ENCODE measurements at regions not wholly inside any gene's neighbourhood (a gene's known extent, or its start where the extent isn't known, plus 50 kb on each side); places are given as distances from the start of the nearest gene placed in this dataset.
"Not testable (repeated sequence)": the region's sequence is repeated elsewhere in the genome, so short reads cannot be mapped to it uniquely, and the experiment has no call there.

- DNase-seq (ENCODE audit: low read depth in 2 of 2), result no peak
Measured at GRCh38 chr17:33896263-33896662, 358.8 kb upstream of the CCL2 start.

DNA sequence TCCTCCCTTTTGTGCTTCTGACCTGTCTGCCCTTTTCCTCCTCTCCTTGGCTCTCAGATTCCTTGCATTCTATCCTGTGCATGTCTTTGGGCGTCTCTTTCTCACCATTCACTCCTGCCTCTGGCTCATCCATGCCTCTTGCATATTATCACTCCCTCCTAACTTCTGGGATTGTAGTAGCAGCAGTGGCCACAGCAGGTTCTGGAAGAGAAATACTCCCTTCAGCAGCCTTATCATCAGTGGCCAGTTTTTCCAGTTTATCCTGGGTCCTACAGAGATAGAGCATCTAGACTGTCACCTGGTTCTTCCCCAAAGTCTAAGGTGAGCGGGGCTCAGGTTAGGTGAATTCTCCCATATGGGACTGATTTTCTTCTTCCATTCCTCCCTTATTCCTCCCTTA is 354.0 kb upstream of the CCL2 start:
- DNase-seq (ENCODE audit: low read depth in 2 of 2), result no peak

GRCh38 chr17:33902901-33903449 is 352.1 kb upstream of the CCL2 start:
- DNase-seq (ENCODE audit: low read depth in 2 of 2), result no peak

- DNase-seq (ENCODE audit: low read depth in 2 of 2), result no peak
Measured at GRCh38 chr17:33904476-33904875, 350.6 kb upstream of the CCL2 start.

- no peak for DNase-seq (ENCODE audit: low read depth in 2 of 2)
Measured at GRCh38 chr17:33905338-33905800, 349.7 kb upstream of the CCL2 start.

- no peak for DNase-seq (ENCODE audit: low read depth in 2 of 2)
Measured at GRCh38 chr17:33908363-33909064, 346.6 kb upstream of the CCL2 start.

DNA sequence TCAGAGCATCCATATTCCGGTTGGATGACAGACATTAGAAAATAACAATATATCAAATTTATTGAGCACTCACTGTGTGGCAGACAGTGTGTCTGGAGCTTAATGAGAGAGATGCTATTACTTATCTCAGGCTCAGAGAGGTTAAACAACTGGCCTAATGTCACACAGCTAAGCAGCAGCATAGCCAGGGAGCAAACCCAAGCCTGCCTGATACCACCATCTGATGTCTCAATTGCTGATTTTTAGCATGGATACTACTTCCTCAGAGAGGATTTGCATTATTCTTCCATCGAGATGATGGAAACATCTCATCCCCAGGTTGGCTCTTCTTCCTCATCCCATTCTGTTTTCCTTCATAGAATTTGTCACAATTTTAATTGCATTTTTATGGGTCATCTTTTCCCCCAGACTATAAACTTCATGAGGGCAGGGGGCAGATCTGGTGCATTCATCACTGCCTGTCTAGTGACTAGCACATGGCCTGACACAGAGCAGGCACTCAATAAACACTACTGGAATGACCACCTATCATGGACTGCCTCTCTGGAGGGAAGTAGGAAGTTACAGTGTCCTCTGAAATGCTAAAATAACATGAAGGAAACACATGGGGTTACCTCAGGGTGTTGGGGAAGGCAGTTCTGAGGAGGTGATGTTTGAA is 344.8 kb upstream of the CCL2 start:
- DNase-seq (ENCODE audit: low read depth in 2 of 2), result no peak

DNA sequence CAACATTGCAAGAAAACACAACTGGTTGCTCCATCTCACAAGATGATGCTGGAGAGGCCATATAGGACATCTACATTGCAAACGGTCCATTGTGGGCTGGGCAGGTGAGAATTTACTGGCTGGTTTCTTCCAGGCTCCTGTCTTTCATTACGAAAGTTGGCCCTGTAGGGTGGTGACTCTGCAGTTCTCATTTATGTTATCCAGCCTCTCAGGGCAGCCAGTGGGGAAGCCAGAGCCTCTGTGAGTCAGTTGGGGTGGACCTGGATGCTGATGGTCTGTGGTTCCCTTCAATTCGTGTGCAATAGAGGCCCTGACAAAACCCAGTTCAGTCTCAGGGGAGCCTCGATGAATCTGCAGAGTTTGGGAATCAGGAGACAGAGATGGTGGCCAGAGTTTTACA is 341.0 kb upstream of the CCL2 start:
- no peak for DNase-seq (ENCODE audit: low read depth in 2 of 2)

GRCh38 chr17:33922971-33923370 is 332.1 kb upstream of the CCL2 start:
- no peak for DNase-seq (ENCODE audit: low read depth in 2 of 2)

DNA sequence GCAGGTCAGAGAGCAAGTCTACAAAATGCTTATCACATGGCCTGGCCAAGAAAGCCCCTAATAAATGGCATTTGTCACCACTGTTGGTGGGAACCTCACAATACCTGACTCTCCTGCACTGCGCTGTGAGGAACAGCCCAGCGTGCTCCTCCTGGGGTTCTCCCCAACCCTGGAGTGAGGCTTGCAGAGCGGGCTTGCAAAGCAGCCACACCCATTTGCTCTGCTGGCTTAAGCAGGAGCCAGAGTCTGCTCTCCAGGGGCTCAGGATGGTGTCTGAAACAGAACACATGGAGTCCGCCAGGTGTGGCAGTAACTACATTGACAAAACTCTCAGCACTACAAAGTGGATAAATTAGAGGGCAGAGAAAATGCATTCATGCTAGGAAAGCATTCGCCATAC is 331.0 kb upstream of the CCL2 start:
- DNase-seq (ENCODE audit: low read depth in 2 of 2), result no peak

DNA sequence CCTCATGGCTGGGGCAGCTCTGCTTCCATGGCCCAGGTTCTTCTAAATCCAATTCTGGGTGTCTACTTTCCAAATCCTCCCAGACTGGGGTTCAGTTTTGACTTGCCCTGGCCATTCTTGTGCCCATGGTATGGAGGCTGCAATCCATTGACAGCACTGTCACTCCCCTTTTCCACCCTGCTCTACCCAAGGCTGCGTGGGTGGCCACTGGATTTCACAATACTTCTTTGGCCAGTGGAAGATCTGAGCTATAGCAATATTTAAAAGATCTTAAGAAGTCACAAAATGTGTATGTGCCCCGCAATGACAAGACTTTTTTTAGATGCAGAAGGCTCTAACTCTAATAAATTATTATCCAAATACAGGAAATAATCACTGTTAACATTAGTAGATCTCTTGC is 329.4 kb upstream of the CCL2 start:
- DNase-seq (ENCODE audit: low read depth in 2 of 2), result no peak

DNA sequence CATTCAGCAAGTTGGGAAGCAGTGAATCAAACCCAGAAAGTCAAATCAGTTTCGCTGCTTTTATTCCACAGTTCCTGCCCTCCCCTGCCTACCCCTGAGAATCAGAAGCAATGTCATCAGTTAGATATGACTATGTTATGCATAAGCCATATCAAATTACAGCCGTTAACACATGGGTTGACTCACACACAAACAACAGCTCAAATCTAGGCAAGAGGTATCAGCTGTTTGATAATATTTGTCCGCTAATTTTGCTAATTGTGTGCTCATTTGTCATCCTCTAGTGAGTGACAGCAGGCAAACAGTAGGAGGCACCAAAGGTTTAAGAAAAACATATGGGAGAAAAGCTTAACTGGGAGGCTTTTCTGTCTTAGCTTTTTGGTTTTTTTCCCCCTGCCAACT is 327.4 kb upstream of the CCL2 start:
- DNase-seq (ENCODE audit: low read depth in 2 of 2), result no peak

DNA sequence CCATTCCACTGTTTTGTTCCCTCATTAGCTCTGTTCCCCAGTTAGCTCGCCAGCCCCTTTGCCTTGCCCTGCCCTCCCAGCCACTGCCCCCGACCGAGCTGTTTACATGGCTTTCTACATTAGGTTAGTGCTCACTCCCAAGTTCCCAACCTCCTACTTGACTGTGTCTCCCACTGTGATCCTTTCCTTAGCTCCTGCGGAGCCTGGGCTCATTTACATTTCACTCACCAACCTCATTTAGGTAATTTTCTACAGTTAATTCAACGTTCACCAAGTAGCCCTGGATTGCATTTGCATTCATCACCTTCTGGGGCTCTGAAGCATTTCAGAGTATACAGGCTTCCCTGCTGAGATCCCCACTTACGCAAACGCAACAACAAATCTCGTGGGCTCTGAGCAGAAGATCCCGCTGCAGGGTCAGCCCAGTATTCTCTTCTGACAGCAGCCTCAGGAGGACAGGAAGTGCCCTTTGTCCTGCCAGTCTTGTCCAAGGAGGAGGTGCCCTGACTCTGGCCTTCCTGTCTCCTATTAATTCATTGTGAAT is 325.8 kb upstream of the CCL2 start:
- DNase-seq (ENCODE audit: low read depth in 2 of 2), result no peak

- DNase-seq (ENCODE audit: low read depth in 2 of 2), result not testable (repeated sequence)
Measured at GRCh38 chr17:33931148-33931814, 323.8 kb upstream of the CCL2 start.

GRCh38 chr17:33932996-33933395 is 322.1 kb upstream of the CCL2 start:
- DNase-seq (ENCODE audit: low read depth in 2 of 2), result no peak

- no peak for DNase-seq (ENCODE audit: low read depth in 2 of 2)
Measured at GRCh38 chr17:33933576-33933975, 321.5 kb upstream of the CCL2 start.

DNA sequence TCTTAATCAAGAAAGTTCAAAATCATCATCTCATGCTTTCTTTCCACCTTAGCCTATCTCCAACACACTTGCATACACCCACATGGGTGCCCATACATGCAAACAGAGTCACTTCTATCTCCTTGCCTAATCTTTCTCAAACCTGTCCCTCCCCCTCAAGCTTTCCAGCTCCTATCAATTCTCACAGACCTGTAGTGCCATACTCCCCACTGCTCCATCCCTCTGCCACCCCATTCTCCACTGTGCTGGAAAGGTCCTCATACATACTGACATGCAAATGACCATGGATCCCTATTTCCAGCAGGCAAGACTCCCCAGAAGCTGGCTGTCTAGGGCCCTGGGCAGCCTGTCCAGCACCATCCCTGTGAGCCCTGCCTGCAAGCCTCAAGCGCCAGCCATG is 320.4 kb upstream of the CCL2 start:
- DNase-seq (ENCODE audit: low read depth in 2 of 2), result no peak

DNA sequence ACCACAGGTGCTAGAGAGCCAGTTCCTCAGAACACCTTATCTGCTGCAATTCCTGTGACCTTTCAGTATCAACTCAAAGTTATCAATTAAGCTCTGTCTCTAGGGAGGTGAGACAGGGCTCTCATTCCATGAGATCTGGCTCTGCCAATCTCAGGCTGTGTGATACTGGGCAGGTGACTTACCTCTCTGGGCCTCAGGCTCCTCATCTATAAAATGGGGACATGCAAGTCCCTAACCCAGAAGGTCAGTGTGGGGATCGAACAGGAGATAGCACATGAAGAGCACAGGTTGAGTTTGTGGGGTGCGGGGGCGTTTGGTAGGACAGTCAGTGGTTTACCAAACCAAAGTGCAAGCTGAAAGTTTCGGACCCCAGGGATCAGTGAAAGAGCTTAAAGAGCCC is 319.3 kb upstream of the CCL2 start:
- DNase-seq (ENCODE audit: low read depth in 2 of 2), result no peak

GRCh38 chr17:33936764-33937163 is 318.3 kb upstream of the CCL2 start:
- DNase-seq (ENCODE audit: low read depth in 2 of 2), result no peak

DNA sequence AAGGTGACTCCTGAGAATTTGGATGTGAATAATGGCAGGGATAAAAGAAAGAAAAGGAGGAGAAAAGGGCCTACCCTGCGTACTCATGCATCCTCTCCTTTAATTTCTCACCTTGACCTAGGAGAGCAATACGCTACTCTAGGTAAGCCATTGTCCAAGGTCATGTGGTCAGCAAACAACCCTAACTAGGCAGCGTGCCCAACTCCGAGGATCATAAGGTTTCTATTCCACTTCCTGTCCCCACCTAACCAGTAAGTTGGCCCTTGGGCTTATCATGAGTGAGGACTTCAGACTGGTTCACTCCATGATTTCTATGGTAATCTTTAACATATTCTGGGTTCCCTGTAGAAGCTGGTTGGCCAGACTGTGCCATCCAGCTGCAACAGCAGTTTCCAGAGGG is 315.1 kb upstream of the CCL2 start:
- no peak for DNase-seq (ENCODE audit: low read depth in 2 of 2)

DNA sequence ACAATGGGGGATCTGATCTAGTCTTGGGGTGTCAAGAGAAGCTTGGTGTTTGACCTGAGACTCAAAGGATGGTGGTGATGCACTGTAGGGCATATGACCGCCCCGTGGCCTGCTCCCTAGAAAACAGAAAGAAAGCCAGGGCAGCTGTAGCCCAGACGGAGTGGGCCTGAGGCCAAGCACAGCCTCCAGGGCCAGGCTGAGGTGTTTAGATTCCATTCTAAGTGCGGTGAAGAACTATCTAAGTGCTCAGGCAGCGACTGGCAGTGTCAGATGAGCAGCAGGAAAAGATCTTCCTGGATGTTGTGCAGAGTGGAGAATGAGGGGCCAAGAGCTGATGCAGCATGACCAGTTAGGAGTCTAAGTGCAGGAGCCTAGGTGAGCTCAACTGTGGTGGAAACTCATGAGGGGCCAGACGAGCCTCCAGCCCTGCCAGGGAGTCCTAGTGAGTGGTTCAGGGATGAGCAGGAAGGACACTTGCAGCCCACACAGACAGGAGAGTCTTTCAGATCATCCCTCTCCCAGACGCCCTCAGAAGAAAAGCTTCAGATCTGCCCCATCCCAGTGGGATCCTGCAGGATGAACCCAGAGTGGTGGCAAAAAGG is 314.2 kb upstream of the CCL2 start:
- no peak for DNase-seq (ENCODE audit: low read depth in 2 of 2)

DNA sequence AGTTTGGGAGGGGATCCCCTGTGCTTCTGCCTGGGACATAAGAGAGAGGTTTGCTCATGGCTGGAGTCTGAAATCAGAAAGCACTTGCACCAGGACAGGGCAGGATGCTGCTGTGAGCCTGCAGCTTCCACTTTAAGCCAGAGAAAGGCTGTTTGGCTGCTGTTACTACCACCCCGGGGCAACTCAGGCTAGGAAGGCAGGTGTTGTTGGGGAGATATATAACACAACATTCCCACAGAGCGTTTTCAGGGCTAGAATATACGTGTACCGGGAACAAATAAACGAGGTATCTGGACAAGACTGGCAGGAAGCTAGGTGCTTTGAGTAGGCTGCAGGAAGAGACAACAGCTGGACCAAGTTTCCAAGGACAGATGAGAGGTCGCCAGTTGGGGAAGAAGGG is 313.3 kb upstream of the CCL2 start:
- no peak for DNase-seq (ENCODE audit: low read depth in 2 of 2)
